Inferior parietal cortex (tissue), 1 donor: ENCODE measurements at regions not wholly inside any gene's neighbourhood (a gene's known extent, or its start where the extent isn't known, plus 50 kb on each side); places are given as distances from the start of the nearest gene placed in this dataset.
"Not testable (repeated sequence)": the region's sequence is repeated elsewhere in the genome, so short reads cannot be mapped to it uniquely, and the experiment has no call there.

Source experiments
- DNase-seq: peaks from one replicate; pipeline ENCODE4 v3.0.0-alpha.2; 2016; ENCODE audit errors: extremely low spot score

- no peak for DNase-seq
These were observed 117.2 kb upstream of the CCND2 start for GRCh38 chr12:4156317-4156716.

GRCh38 chr12:4154672-4155225, 118.8 kb upstream of the CCND2 start:
- DNase-seq, result no peak

- no peak for DNase-seq
These were observed 120.1 kb upstream of the CCND2 start for GRCh38 chr12:4153343-4153892.

GRCh38 chr12:4152145-4152795, 121.3 kb upstream of the CCND2 start:
- DNase-seq, result no peak

GRCh38 chr12:4151362-4152121, 122.0 kb upstream of the CCND2 start:
- no peak for DNase-seq

- not testable (repeated sequence) for DNase-seq
These were observed 123.2 kb upstream of the CCND2 start for GRCh38 chr12:4150355-4150754.

GRCh38 chr12:4148418-4149056, 125.0 kb upstream of the CCND2 start:
- DNase-seq, result no peak

GRCh38 chr12:4147031-4147481, 126.5 kb upstream of the CCND2 start:
- no peak for DNase-seq

GRCh38 chr12:4145990-4146859, 127.3 kb upstream of the CCND2 start:
- DNase-seq, result no peak

- DNase-seq, result no peak
These were observed 128.9 kb upstream of the CCND2 start for GRCh38 chr12:4144676-4145075.

- no peak for DNase-seq
These were observed 129.7 kb upstream of the CCND2 start for GRCh38 chr12:4143896-4144295.

GRCh38 chr12:4141348-4142270, 132.0 kb upstream of the CCND2 start:
- no peak for DNase-seq

GRCh38 chr12:4140581-4141301, 132.8 kb upstream of the CCND2 start:
- DNase-seq, result no peak

- DNase-seq, result no peak
These were observed 134.4 kb upstream of the CCND2 start for GRCh38 chr12:4139191-4139590.

GRCh38 chr12:4138532-4138931, 135.0 kb upstream of the CCND2 start:
- DNase-seq, result not testable (repeated sequence)

- no peak for DNase-seq
These were observed 135.5 kb upstream of the CCND2 start for GRCh38 chr12:4138051-4138450.

GRCh38 chr12:4137441-4137840, 136.1 kb upstream of the CCND2 start:
- no peak for DNase-seq

GRCh38 chr12:4137015-4137414, 136.5 kb upstream of the CCND2 start:
- no peak for DNase-seq

GRCh38 chr12:4135919-4136605, 137.5 kb upstream of the CCND2 start:
- DNase-seq, result no peak
